Liver (tissue), 8 donors: ENCODE measurements at regions not wholly inside any gene's neighbourhood (a gene's known extent, or its start where the extent isn't known, plus 50 kb on each side); places are given as distances from the start of the nearest gene placed in this dataset.

ENCODE experiments used
- DNase-seq: peaks from one replicate; pipeline ENCODE4 v3.0.0-alpha.2; 2017; ENCODE audit warnings: low spot score
- H3K27ac ChIP-seq, 2 donors: one replicate each; pipeline ENCODE4 v1.7.0; 2013; ENCODE audit warnings: inconsistent platforms in 2 of 2, low read length in 2 of 2, control low read depth in 1 of 2, low read depth in 1 of 2, mild to moderate bottlenecking in 1 of 2
- H3K27me3 ChIP-seq, 4 donors: one replicate each; pipeline versions ENCODE4 v1.6.1 to v1.7.0; 2013; ENCODE audit warnings: low read length in 3 of 4, inconsistent platforms in 1 of 4, mild to moderate bottlenecking in 1 of 4, moderate library complexity in 1 of 4; ENCODE audit not compliant: control insufficient read depth in 4 of 4, insufficient read depth in 4 of 4
- H3K36me3 ChIP-seq, 4 donors: one replicate each; pipeline versions ENCODE4 v1.6.1 to v1.7.0; 2013; ENCODE audit warnings: low read length in 3 of 4, mild to moderate bottlenecking in 3 of 4, low read depth in 1 of 4, moderate library complexity in 1 of 4; ENCODE audit not compliant: control insufficient read depth in 4 of 4, insufficient read depth in 3 of 4
- H3K4me1 ChIP-seq, 4 donors: one replicate each; pipeline versions ENCODE4 v1.6.1 to v1.7.0; 2013; ENCODE audit warnings: low read length in 3 of 4, mild to moderate bottlenecking in 3 of 4, moderate library complexity in 1 of 4; ENCODE audit not compliant: control insufficient read depth in 4 of 4, insufficient read depth in 4 of 4
- H3K4me3 ChIP-seq, 3 donors: one replicate each; pipeline versions ENCODE4 v1.6.1 to v1.7.0; 2013; ENCODE audit warnings: low read length in 3 of 3, control low read depth in 1 of 3, low read depth in 1 of 3, mild to moderate bottlenecking in 1 of 3
- H3K9ac ChIP-seq, 2 donors: one replicate each; pipeline ENCODE4 v1.7.0; 2013; ENCODE audit warnings: low read length in 2 of 2, mild to moderate bottlenecking in 2 of 2, moderate library complexity in 2 of 2, control low read depth in 1 of 2, low read depth in 1 of 2
- H3K9me3 ChIP-seq, 4 donors: one replicate each; pipeline versions ENCODE4 v1.6.1 to v1.7.0; 2013; ENCODE audit warnings: low read length in 3 of 4; ENCODE audit not compliant: control insufficient read depth in 4 of 4
- HNF4A ChIP-seq, 2 donors: conservative IDR thresholded peaks; 2 replicates each; pipeline ENCODE4 v1.6.1; 2016; ENCODE audit warnings: antibody characterized with exemption in 2 of 2, mild to moderate bottlenecking in 2 of 2
- HNF4G ChIP-seq: IDR thresholded peaks from 2 replicates; pipeline ENCODE4 v1.6.1; 2016; ENCODE audit warnings: antibody characterized with exemption
- JUND ChIP-seq, 2 donors: IDR thresholded peaks; 2 replicates each; pipeline ENCODE4 v1.6.1; 2016; ENCODE audit warnings: antibody characterized with exemption in 2 of 2
- NR2F2 ChIP-seq: IDR thresholded peaks from 2 replicates; pipeline ENCODE4 v1.6.1; 2016; ENCODE audit warnings: antibody characterized with exemption
- RAD21 ChIP-seq, 2 donors: IDR thresholded peaks; 2 replicates each; pipeline ENCODE4 v1.6.1; 2016; ENCODE audit warnings: antibody characterized with exemption in 2 of 2, mild to moderate bottlenecking in 2 of 2
- RXRA ChIP-seq, 2 donors: IDR thresholded peaks; 2 replicates each; pipeline ENCODE4 v1.6.1; 2017 to 2018; ENCODE audit warnings: antibody characterized with exemption in 2 of 2, mild to moderate bottlenecking in 1 of 2
- TAF1 ChIP-seq: conservative IDR thresholded peaks from 2 replicates; pipeline ENCODE4 v1.6.1; 2016; ENCODE audit warnings: antibody characterized with exemption, mild to moderate bottlenecking
- YY1 ChIP-seq: IDR thresholded peaks from 2 replicates; pipeline ENCODE4 v1.6.1; 2016; ENCODE audit warnings: antibody characterized with exemption, mild to moderate bottlenecking
- WGBS: extraction: QIAGEN DNeasy Blood & Tissue Kit; methylation state at CpG from one replicate; pipeline ENCODE4 v1.1.7; 2013; 5-methylcytosine and 5-hydroxymethylcytosine counted together
- TF ChIP-seq, protein P1 (sequence below): IDR thresholded peaks from 2 replicates; pipeline ENCODE4 v1.6.1; 2016; ENCODE audit warnings: antibody characterized with exemption
- TF ChIP-seq, protein P2 (sequence below): IDR thresholded peaks from 2 replicates; pipeline ENCODE4 v1.6.1; 2016; ENCODE audit warnings: antibody characterized with exemption
- TF ChIP-seq, protein P3 (sequence below): fragments of 150-350 bp; IDR thresholded peaks from 2 replicates; pipeline ENCODE4 v1.5.1; 2017; ENCODE audit warnings: improper control_type of control experiment, low read depth, low read length; ENCODE audit not compliant: missing input control
- TF ChIP-seq, protein P4 (sequence below): IDR thresholded peaks from 2 replicates; pipeline ENCODE4 v1.6.1; 2016; ENCODE audit warnings: antibody characterized with exemption, mild to moderate bottlenecking
- donor health status: healthy.
- donor health status: healthy.
- donor health status: healthy.
- donor health status: healthy.
- donor health status: healthy.

DNA sequence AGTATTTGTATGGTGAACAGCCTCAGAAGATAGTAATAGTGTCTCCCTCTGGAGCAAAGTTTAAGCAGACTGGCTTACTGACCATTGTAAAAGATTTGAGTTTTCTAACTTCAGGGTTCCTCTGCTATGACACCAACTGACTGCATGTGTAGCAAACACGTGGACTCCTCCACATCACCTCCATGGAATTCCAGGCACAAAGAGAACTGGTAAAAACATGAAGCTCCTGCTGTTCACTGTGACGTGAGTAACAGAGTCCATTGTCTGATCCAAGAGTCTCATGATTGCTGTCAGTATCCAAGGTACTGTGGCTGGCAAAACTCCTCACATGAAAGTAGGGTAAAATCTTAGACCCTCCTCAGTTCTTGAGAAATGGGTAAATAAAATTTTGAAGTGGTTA is 107.6 kb upstream of the FAM9B start:
- Histone ChIP-seq H3K9ac (no peak overlapping the region), H3K36me3 (no peaks in the 10 kb centered on the region), H3K4me3 (no peak overlapping the region), H3K4me1 (no peaks in the 10 kb centered on the region), H3K9me3 (no peaks in the 10 kb centered on the region), H3K27ac (no peak overlapping the region), H3K27me3 (no peaks in the 10 kb centered on the region)
- TF ChIP-seq HNF4A (conservative IDR thresholded peaks at IDR 0.05) (no peak), NR2F2 (no peak), RXRA (IDR thresholded peaks at IDR 0.05) (no peak), RAD21 (IDR thresholded peaks at IDR 0.05) (no peak), TAF1 (no peak), JUND (IDR thresholded peaks at IDR 0.05) (no peak), YY1 (no peak)
- TF ChIP-seq, protein P1, sequence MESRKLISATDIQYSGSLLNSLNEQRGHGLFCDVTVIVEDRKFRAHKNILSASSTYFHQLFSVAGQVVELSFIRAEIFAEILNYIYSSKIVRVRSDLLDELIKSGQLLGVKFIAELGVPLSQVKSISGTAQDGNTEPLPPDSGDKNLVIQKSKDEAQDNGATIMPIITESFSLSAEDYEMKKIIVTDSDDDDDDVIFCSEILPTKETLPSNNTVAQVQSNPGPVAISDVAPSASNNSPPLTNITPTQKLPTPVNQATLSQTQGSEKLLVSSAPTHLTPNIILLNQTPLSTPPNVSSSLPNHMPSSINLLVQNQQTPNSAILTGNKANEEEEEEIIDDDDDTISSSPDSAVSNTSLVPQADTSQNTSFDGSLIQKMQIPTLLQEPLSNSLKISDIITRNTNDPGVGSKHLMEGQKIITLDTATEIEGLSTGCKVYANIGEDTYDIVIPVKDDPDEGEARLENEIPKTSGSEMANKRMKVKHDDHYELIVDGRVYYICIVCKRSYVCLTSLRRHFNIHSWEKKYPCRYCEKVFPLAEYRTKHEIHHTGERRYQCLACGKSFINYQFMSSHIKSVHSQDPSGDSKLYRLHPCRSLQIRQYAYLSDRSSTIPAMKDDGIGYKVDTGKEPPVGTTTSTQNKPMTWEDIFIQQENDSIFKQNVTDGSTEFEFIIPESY = no peak
- TF ChIP-seq, protein P2, sequence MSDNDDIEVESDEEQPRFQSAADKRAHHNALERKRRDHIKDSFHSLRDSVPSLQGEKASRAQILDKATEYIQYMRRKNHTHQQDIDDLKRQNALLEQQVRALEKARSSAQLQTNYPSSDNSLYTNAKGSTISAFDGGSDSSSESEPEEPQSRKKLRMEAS = no peak
- no peak for DNase-seq
- 72% methylated on average over 2 of the region's 2 CpGs for WGBS

DNA sequence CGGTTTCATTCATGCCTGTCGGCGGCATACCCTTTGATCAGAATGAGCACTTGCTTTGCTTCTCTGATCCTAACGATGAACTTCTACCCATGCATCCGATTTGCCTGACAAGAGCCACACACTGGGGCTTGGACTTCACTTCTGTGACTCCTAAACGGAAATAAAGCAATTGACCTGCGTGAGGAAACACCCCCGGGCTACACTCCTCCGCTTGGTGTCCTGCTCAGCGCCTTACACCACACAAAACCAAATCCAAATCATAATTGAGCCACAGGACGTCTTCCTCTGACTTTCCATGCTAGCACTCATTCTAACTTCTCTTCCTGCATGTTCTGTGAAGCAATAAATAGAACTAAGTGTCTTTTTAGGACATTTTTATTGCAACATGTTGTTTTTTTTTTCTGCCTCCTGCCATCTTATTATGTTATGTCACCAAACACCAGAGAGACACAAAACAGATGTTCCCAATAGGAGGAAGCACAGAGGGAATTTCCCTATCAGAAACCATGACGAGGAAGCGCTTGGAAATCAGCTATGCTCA is 110.8 kb upstream of the FAM9B start:
- Histone ChIP-seq H3K4me1 (no peaks in the 10 kb centered on the region), H3K27me3 (no peaks in the 10 kb centered on the region), H3K4me3 (no peak overlapping the region), H3K9ac (no peak overlapping the region), H3K9me3 (no peaks in the 10 kb centered on the region), H3K27ac (no peak overlapping the region), H3K36me3 (no peaks in the 10 kb centered on the region)
- TF ChIP-seq JUND (IDR thresholded peaks at IDR 0.05) (no peak), HNF4G (no peak), RXRA (IDR thresholded peaks at IDR 0.05) (no peak), RAD21 (IDR thresholded peaks at IDR 0.05) (no peak)
- TF ChIP-seq, protein P3, sequence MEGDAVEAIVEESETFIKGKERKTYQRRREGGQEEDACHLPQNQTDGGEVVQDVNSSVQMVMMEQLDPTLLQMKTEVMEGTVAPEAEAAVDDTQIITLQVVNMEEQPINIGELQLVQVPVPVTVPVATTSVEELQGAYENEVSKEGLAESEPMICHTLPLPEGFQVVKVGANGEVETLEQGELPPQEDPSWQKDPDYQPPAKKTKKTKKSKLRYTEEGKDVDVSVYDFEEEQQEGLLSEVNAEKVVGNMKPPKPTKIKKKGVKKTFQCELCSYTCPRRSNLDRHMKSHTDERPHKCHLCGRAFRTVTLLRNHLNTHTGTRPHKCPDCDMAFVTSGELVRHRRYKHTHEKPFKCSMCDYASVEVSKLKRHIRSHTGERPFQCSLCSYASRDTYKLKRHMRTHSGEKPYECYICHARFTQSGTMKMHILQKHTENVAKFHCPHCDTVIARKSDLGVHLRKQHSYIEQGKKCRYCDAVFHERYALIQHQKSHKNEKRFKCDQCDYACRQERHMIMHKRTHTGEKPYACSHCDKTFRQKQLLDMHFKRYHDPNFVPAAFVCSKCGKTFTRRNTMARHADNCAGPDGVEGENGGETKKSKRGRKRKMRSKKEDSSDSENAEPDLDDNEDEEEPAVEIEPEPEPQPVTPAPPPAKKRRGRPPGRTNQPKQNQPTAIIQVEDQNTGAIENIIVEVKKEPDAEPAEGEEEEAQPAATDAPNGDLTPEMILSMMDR = no peak
- TF ChIP-seq, protein P4, sequence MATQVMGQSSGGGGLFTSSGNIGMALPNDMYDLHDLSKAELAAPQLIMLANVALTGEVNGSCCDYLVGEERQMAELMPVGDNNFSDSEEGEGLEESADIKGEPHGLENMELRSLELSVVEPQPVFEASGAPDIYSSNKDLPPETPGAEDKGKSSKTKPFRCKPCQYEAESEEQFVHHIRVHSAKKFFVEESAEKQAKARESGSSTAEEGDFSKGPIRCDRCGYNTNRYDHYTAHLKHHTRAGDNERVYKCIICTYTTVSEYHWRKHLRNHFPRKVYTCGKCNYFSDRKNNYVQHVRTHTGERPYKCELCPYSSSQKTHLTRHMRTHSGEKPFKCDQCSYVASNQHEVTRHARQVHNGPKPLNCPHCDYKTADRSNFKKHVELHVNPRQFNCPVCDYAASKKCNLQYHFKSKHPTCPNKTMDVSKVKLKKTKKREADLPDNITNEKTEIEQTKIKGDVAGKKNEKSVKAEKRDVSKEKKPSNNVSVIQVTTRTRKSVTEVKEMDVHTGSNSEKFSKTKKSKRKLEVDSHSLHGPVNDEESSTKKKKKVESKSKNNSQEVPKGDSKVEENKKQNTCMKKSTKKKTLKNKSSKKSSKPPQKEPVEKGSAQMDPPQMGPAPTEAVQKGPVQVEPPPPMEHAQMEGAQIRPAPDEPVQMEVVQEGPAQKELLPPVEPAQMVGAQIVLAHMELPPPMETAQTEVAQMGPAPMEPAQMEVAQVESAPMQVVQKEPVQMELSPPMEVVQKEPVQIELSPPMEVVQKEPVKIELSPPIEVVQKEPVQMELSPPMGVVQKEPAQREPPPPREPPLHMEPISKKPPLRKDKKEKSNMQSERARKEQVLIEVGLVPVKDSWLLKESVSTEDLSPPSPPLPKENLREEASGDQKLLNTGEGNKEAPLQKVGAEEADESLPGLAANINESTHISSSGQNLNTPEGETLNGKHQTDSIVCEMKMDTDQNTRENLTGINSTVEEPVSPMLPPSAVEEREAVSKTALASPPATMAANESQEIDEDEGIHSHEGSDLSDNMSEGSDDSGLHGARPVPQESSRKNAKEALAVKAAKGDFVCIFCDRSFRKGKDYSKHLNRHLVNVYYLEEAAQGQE = no peak
- WGBS = 80% methylated on average over 13 of the region's 13 CpGs
- DNase-seq = no peak
